Skin of body (tissue), 1 donor: ENCODE measurements at regions not wholly inside any gene's neighbourhood (a gene's known extent, or its start where the extent isn't known, plus 50 kb on each side); places are given as distances from the start of the nearest gene placed in this dataset.
"Not testable (repeated sequence)": the region's sequence is repeated elsewhere in the genome, so short reads cannot be mapped to it uniquely, and the experiment has no call there.

Experiments
- DNase-seq: peaks from one replicate; lab custom pipeline; 2025; lab: John Stamatoyannopoulos, UW

- no peak for DNase-seq
Measured at GRCh38 chr3:187795207-187795960, 50.1 kb upstream of the BCL6 start.

GRCh38 chr3:187798126-187798525, 52.9 kb upstream of the BCL6 start:
- DNase-seq: no peak

- no peak for DNase-seq
Measured at GRCh38 chr3:187798531-187799530, 53.6 kb upstream of the BCL6 start.

DNA sequence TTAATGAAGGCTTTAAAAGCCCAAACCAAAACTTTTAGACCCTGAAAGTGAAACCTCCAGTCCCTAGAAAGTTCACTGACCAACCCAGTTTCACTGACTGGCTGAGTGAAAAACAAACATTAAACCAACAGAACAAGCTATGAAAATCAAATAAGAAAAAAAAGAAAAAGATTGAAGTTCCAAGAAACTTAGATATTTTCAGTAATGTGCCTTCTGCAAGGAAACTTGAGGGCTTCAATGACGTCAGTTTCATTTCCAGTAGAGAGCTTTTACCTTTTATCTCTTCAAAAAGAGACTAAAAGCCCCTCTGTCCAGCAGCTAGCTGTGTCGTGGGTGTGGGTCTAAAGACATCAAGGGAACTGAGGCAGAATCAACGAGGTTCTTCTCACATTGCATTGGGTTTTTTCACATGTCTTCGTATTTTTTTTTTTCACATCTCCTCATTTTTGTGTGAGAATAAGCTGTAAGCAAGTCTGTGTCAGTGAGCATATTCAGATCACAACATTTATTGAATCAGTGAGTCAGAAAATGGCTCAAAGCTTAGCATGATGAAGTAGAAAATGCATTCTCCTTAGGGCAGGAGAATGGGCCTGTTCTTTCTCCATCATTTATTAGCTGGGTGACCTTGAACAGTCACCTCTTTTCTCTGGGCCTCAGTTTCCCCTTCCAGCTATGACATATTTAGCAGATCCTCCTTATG, 54.8 kb upstream of the BCL6 start:
- no peak for DNase-seq

DNA sequence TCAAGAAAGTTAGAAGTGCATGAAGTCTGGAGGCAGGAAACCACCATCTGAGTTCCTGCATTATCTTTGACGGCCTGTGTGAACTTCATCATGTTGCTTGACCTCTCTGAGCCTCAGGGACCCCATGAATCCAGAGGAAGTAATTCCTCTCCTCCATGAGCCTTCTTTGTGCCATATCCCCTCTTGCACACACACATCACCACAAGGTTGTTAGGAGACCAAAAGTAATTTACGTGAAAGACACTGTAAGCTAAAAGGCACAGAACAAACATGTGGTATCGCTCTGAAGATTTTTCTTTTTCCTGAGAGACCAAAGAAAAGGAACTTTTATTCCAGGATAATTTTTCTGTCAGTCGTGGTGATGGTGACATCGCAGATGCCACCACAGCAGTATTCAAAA, 55.9 kb upstream of the BCL6 start:
- DNase-seq: no peak

- no peak for DNase-seq
Measured at GRCh38 chr3:187802203-187802927, 57.1 kb upstream of the BCL6 start.

DNA sequence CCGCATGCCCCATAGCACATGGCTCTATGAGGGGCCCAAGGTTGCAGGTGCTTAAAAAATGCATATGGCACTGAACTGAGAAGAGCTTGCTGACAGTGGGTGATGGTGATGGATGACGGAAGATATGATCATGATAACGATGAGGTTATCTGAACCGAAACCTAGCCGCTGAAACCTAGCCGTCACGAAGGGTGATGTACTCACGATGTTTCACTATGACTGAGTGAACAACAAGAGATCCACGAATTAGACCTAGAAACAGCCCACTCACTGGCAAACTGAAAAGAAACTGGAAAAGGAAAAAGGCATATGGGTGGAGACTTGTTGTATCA, 57.6 kb upstream of the BCL6 start:
- no peak for DNase-seq

DNA sequence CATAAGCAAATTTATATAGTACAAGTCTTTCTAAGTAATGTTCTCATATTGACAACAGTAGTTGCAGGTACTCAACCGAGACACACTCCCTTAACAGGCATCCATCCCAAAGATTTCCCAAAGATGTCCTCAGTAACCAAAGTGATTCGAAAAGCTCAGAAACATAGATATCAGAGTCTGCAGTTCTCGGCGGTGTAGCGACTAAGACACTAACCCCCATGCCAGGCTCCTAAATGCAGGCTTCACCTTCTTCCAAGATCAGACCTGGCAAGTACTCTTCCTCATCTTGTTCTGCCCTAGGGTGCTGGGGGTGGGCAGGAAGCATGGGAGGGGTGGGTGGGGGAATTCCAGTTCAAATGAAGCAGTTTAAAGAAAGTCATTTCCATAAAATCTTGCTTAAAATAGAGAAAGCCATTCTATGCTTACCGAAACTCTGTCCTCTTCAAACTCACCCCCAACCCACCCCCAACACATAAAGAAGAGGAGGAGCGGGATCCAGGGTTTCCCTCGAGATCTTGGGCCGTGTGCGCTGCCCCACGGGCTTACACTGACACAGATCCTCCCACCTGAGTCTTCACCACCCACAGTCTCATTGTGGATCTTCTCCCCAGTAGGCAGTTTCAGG, 59.0 kb upstream of the BCL6 start:
- no peak for DNase-seq

DNA sequence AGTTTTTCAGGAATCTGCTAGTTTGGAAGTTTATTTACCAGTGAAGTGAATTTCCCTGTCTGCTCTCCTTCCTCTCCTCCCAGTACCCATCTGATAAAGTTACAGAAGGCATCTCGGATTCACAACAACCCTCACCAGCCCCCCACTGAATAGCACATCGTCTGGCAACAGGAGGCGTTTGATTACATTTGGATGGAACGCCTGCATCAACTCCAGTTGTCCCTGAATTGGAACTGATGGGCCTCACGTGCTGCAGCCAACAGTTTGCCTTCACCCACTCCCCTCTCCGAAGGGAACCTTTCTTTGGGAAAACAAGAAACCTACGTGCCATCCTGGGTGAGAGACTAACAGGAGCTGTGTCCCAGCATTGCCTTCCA, 59.5 kb upstream of the BCL6 start:
- DNase-seq: no peak

DNA sequence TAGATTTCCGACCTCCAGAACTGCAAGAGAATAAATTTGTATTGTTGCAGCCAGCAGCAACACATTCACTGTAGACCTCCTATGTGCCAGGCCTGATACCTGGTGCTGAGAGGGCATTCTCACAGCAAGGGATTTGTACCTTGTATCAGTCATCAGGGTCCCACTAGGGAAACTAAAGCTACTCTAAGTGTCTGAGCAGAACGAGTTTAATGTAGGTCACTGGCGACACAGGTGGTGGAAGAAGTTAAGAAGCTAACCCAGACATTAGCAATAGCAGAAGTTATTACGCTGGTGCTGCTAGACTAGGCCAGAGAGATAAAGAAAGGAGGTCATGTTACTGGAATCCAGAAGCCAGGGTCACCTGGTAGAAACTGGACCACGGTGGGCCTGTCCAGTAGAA, 60.5 kb upstream of the BCL6 start:
- no peak for DNase-seq

GRCh38 chr3:187807086-187807862, 62.0 kb upstream of the BCL6 start:
- no peak for DNase-seq

DNA sequence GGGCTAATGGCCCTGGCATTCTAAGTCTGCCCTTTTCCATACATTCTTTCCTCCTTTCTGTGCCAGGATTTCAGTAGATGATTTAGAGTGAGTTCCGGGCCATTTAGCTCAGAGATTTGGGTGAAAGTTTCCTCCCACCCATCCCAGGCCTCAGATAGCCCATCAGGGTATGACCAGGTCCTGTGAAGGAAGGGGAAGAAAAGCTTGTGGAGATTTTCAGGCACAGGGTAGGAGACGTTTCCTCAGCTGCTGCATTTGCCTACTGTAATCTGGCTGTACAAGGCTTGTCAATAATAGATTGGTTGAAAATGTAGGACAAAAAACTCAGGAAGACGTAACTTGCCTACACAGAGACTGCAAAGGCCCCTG, 63.2 kb upstream of the BCL6 start:
- DNase-seq: no peak

DNA sequence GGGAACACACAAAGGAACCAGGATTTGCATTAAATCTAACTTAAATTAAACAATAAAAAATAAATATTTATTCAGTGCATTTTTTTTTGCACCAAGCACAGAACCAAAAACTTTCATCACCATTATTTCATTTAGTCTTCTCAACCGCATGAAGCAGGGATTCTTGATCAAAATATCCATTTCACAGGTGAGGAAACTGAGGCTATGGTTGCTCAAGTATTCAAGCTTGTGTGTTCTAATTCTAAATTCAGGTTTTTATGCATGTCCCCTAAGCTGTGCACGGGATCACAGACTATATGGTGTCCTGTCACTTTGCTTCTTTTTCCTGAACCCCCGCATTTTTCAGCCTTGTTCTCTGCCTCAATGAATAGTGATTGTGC, 64.3 kb upstream of the BCL6 start:
- no peak for DNase-seq

DNA sequence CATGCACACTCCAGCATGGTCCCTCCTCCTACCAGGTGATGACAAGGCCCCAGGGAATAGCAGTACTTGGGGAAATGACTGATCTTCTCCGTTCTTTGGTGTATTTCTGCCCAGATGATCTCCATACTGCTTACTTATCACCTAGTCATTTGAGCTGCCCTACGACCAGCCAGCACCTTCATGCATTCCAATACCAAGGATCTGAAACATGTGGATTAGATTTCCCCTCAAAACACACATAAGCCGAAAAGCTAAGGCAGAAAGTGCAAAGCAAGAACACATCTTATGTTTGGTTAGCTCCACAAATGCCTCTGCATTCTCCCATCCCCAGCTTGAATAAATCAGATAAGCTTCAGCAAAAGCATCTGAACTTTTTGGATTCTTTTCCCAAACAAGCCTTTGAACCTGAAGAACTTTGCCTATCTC, 64.8 kb upstream of the BCL6 start:
- DNase-seq: no peak

DNA sequence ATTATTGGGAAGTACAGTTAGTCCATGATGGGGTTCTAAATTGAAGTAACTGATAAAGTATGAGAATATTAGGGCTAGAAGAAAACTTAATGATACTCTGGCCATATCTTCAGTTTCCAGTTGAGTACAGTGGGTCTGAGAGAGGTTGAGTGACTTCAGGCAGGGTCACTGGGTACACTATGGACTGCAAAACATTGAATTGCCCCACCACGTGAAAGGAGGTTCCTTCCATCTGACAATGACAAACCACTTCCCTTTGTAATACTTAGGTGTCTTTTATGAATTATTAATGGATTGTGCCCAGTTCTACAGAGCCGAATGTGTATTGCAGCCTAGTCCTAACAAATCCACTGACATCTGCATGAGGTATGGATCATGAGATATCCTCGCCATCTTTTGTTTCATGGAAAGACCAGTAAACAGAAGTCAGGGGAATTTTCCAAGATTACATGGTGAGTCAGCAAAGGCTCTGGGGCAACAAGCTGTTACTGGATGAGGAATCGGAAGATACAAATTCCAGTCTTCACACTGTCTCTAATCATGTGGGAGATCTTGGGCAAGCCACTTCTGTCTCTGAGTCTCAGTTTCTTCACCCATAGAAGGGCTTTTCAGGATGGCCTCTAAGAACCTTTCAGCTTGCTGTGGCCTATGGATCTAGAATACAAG, 66.5 kb upstream of the BCL6 start:
- DNase-seq: no peak

DNA sequence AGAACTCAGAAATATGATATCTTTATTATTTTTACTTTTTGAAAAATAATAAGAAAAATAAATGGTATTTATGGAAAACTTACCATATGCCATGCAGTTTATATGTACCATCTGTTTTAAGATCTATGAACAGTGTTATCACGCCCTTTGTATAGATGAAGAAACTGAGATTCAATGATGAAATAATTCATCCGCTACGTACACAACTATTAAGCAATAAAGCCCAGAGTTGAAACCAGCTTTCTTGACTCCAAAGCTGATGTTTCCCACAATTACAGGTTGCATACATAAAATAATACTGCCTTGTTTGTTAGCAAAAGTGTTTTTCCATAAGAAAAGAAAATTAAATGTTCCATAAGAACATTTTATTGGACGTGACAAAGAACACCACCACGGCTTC, 67.2 kb upstream of the BCL6 start:
- DNase-seq: no peak

- no peak for DNase-seq
Measured at GRCh38 chr3:187813198-187813597, 67.9 kb upstream of the BCL6 start.

GRCh38 chr3:187817766-187818165, 72.5 kb upstream of the BCL6 start:
- not testable (repeated sequence) for DNase-seq

- DNase-seq: no peak
Measured at GRCh38 chr3:187821616-187822317, 76.5 kb upstream of the BCL6 start.
